Mesendoderm (in vitro differentiated cells): ENCODE measurements at regions not wholly inside any gene's neighbourhood (a gene's known extent, or its start where the extent isn't known, plus 50 kb on each side); places are given as distances from the start of the nearest gene placed in this dataset.
"Not testable (repeated sequence)": the region's sequence is repeated elsewhere in the genome, so short reads cannot be mapped to it uniquely, and the experiment has no call there.

Experiments
- DNase-seq: peaks from one replicate; pipeline ENCODE4 v3.0.0; 2013
- H2AK5ac ChIP-seq: 2 replicates; pipeline ENCODE4 v1.6.1; 2013; ENCODE audit warnings: low read length, inconsistent platforms
- H2BK120ac ChIP-seq: 2 replicates; pipeline ENCODE4 v1.6.1; 2013; ENCODE audit warnings: low read depth, mild to moderate bottlenecking, low read length, moderate library complexity, mixed read lengths
- H2BK15ac ChIP-seq: replicated peaks from 2 replicates; pipeline ENCODE4 v1.6.1; 2013; ENCODE audit warnings: low read depth, mild to moderate bottlenecking, moderate library complexity
- H2BK5ac ChIP-seq: 2 replicates; pipeline ENCODE4 v1.6.1; 2013; ENCODE audit warnings: low read length, inconsistent platforms
- H3K18ac ChIP-seq: 2 replicates; pipeline ENCODE4 v1.6.1; 2013; ENCODE audit warnings: mild to moderate bottlenecking, low read length, mixed read lengths
- H3K23ac ChIP-seq: one replicate; pipeline ENCODE4 v1.6.1; 2013; ENCODE audit warnings: low read length
- H3K27ac ChIP-seq: 2 replicates; pipeline ENCODE4 v1.5.1; 2013; ENCODE audit warnings: low read depth, mild to moderate bottlenecking, inconsistent platforms, low read length, moderate library complexity
- H3K27me3 ChIP-seq: 2 replicates; pipeline ENCODE4 v1.6.1; 2013; ENCODE audit warnings: low read length, control low read depth, mild to moderate bottlenecking, inconsistent platforms; ENCODE audit not compliant: insufficient read depth, poor library complexity
- H3K36me3 ChIP-seq: 2 replicates; pipeline ENCODE4 v1.6.1; 2013; ENCODE audit warnings: low read length, inconsistent platforms; ENCODE audit not compliant: control insufficient read depth, insufficient read depth
- H3K4ac ChIP-seq: one replicate; pipeline ENCODE4 v1.6.1; 2013; ENCODE audit warnings: low read depth, mild to moderate bottlenecking, low read length, moderate library complexity
- H3K4me1 ChIP-seq: 2 replicates; pipeline ENCODE4 v1.6.1; 2013; ENCODE audit warnings: low read depth, low read length, inconsistent platforms; ENCODE audit not compliant: control insufficient read depth
- H3K4me2 ChIP-seq: 2 replicates; pipeline ENCODE4 v1.6.1; 2013; ENCODE audit warnings: low read length
- H3K4me3 ChIP-seq: 2 replicates; pipeline ENCODE4 v1.5.1; 2013; ENCODE audit warnings: mild to moderate bottlenecking, low read length
- H3K56ac ChIP-seq: one replicate; pipeline ENCODE4 v1.6.1; 2013; ENCODE audit warnings: low read length
- H3K79me1 ChIP-seq: 2 replicates; pipeline ENCODE4 v1.6.1; 2013; ENCODE audit warnings: low read length, inconsistent platforms
- H3K79me2 ChIP-seq: 2 replicates; pipeline ENCODE4 v1.6.1; 2013; ENCODE audit warnings: mild to moderate bottlenecking, low read length; ENCODE audit not compliant: control insufficient read depth, insufficient read depth
- H3K9ac ChIP-seq: 2 replicates; pipeline ENCODE4 v1.6.1; 2013; ENCODE audit warnings: low read length, inconsistent platforms
- H4K5ac ChIP-seq: one replicate; pipeline ENCODE4 v1.6.1; 2013; ENCODE audit warnings: low read length
- H4K8ac ChIP-seq: one replicate; pipeline ENCODE4 v1.6.1; 2013; ENCODE audit warnings: low read depth, mild to moderate bottlenecking, control low read depth, low read length, moderate library complexity
- WGBS: extraction: QIAGEN DNeasy Blood & Tissue Kit; methylation state at CpG from one replicate; pipeline ENCODE4 v1.1.7; 2013; ENCODE audit warnings: low lambda C conversion rate, missing lambda C conversion rate; ENCODE audit not compliant: insufficient coverage; ENCODE audit errors: extremely low coverage; 5-methylcytosine and 5-hydroxymethylcytosine counted together

- Histone ChIP-seq H3K79me2 (no peaks in the 10 kb centered on the region), H2BK5ac (no peak overlapping the region), H3K27ac (no peak overlapping the region), H3K9ac (no peak overlapping the region), H3K4me1 (no peaks in the 10 kb centered on the region), H4K8ac (no peak overlapping the region), H3K79me1 (no peaks in the 10 kb centered on the region), H2BK15ac (no peak overlapping the region), H3K36me3 (no peaks in the 10 kb centered on the region), H3K56ac (no peak overlapping the region), H3K4ac (no peak overlapping the region), H2BK120ac (peak overlapping the region; percentile 18), H3K23ac (no peak overlapping the region), H2AK5ac (no peak overlapping the region), H3K27me3 (no peaks in the 10 kb centered on the region), H3K4me2 (no peak overlapping the region), H3K18ac (no peak overlapping the region), H4K5ac (no peak overlapping the region), H3K4me3 (no peak overlapping the region)
- no peak for DNase-seq
- WGBS: no CpG with 5 or more reads among the region's 5 CpGs
These were observed 382.6 kb upstream of the NOCT start for GRCh38 chr4:138632856-138633579.

GRCh38 chr4:138630666-138631065 lies 384.9 kb upstream of the NOCT start:
- Histone ChIP-seq H4K8ac (no peak overlapping the region), H3K23ac (no peak overlapping the region), H4K5ac (no peak overlapping the region), H2BK5ac (no peak overlapping the region), H3K56ac (no peak overlapping the region), H3K4me2 (no peak overlapping the region), H2AK5ac (no peak overlapping the region), H3K27ac (no peak overlapping the region), H3K18ac (no peak overlapping the region), H3K36me3 (no peaks in the 10 kb centered on the region), H3K4me1 (no peaks in the 10 kb centered on the region), H3K27me3 (no peaks in the 10 kb centered on the region), H2BK15ac (no peak overlapping the region), H2BK120ac (no peak overlapping the region), H3K79me2 (no peaks in the 10 kb centered on the region), H3K9ac (no peak overlapping the region), H3K4ac (no peak overlapping the region), H3K4me3 (no peak overlapping the region), H3K79me1 (no peaks in the 10 kb centered on the region)
- no CpG with 5 or more reads among the region's 3 CpGs for WGBS
- DNase-seq: no peak

GRCh38 chr4:138629669-138630068 lies 385.9 kb upstream of the NOCT start:
- Histone ChIP-seq H3K56ac (no peak overlapping the region), H3K18ac (no peak overlapping the region), H3K4me1 (no peaks in the 10 kb centered on the region), H3K36me3 (no peaks in the 10 kb centered on the region), H3K79me2 (no peaks in the 10 kb centered on the region), H3K23ac (no peak overlapping the region), H3K27me3 (no peaks in the 10 kb centered on the region), H3K4me3 (no peak overlapping the region), H4K5ac (no peak overlapping the region), H2BK15ac (no peak overlapping the region), H3K4ac (no peak overlapping the region), H3K27ac (no peak overlapping the region), H2BK5ac (no peak overlapping the region), H3K9ac (no peak overlapping the region), H2AK5ac (no peak overlapping the region), H3K4me2 (no peak overlapping the region), H2BK120ac (no peak overlapping the region), H3K79me1 (no peaks in the 10 kb centered on the region), H4K8ac (no peak overlapping the region)
- WGBS: no CpG with 5 or more reads among the region's 2 CpGs
- DNase-seq: no peak

- Histone ChIP-seq H3K79me1 (no peaks in the 10 kb centered on the region), H3K79me2 (no peaks in the 10 kb centered on the region), H2BK5ac (no peak overlapping the region), H3K27ac (no peak overlapping the region), H4K5ac (no peak overlapping the region), H3K4me1 (no peaks in the 10 kb centered on the region), H3K27me3 (no peaks in the 10 kb centered on the region), H2AK5ac (no peak overlapping the region), H3K9ac (no peak overlapping the region), H3K23ac (no peak overlapping the region), H3K36me3 (no peaks in the 10 kb centered on the region), H3K4ac (no peak overlapping the region), H3K4me2 (no peak overlapping the region), H3K56ac (no peak overlapping the region), H2BK15ac (no peak overlapping the region), H4K8ac (no peak overlapping the region), H3K4me3 (no peak overlapping the region), H2BK120ac (no peak overlapping the region), H3K18ac (no peak overlapping the region)
- WGBS: no CpG with 5 or more reads among the region's 5 CpGs
- no peak for DNase-seq
These were observed 384.9 kb upstream of the SLC7A11 start for GRCh38 chr4:138627096-138627495.

GRCh38 chr4:138622362-138622761 lies 380.2 kb upstream of the SLC7A11 start:
- H3K9ac ChIP-seq, H3K79me1 ChIP-seq, H2BK5ac ChIP-seq, H3K56ac ChIP-seq, H3K27me3 ChIP-seq, H2BK120ac ChIP-seq, H4K8ac ChIP-seq, DNase-seq, H3K4me2 ChIP-seq, H3K79me2 ChIP-seq, H2BK15ac ChIP-seq, H3K4me1 ChIP-seq, H3K4me3 ChIP-seq, H3K4ac ChIP-seq, H3K36me3 ChIP-seq, H3K27ac ChIP-seq, H3K18ac ChIP-seq, H2AK5ac ChIP-seq, H3K23ac ChIP-seq, H4K5ac ChIP-seq: not testable (repeated sequence)
- no CpG with 5 or more reads among the region's 4 CpGs for WGBS

GRCh38 chr4:138616775-138617174 lies 374.6 kb upstream of the SLC7A11 start:
- Histone ChIP-seq H3K23ac (no peak overlapping the region), H2BK120ac (no peak overlapping the region), H3K4me1 (no peaks in the 10 kb centered on the region), H3K36me3 (no peaks in the 10 kb centered on the region), H3K4ac (no peak overlapping the region), H2AK5ac (no peak overlapping the region), H3K79me1 (no peaks in the 10 kb centered on the region), H4K8ac (no peak overlapping the region), H3K9ac (no peak overlapping the region), H4K5ac (no peak overlapping the region), H3K4me2 (no peak overlapping the region), H3K18ac (no peak overlapping the region), H3K27me3 (no peaks in the 10 kb centered on the region), H3K4me3 (no peak overlapping the region), H2BK5ac (no peak overlapping the region), H3K27ac (no peak overlapping the region), H3K56ac (no peak overlapping the region), H2BK15ac (no peak overlapping the region), H3K79me2 (no peaks in the 10 kb centered on the region)
- DNase-seq: no peak
- no CpG with 5 or more reads among the region's 2 CpGs for WGBS
